Osteoblast (primary cell): ENCODE measurements at regions not wholly inside any gene's neighbourhood (a gene's known extent, or its start where the extent isn't known, plus 50 kb on each side); places are given as distances from the start of the nearest gene placed in this dataset.

Experiments used
- DNase-seq: peaks from one replicate; pipeline ENCODE4 v3.0.0; 2011; ENCODE audit warnings: low spot score, mixed read lengths; ENCODE audit not compliant: insufficient read length; ENCODE audit errors: missing footprints
- H2AFZ ChIP-seq: 2 replicates; pipeline ENCODE4 v1.6.0; 2011; ENCODE audit warnings: mild to moderate bottlenecking, low read length
- H3K27ac ChIP-seq: 2 replicates; pipeline ENCODE4 v1.5.1; 2011; ENCODE audit warnings: mild to moderate bottlenecking, low read depth, low read length, moderate library complexity
- H3K27me3 ChIP-seq: 2 replicates; pipeline ENCODE4 v1.6.0; 2012; ENCODE audit warnings: mild to moderate bottlenecking, control low read depth, inconsistent platforms, low read length, moderate library complexity; ENCODE audit not compliant: insufficient read depth
- H3K36me3 ChIP-seq: 2 replicates; pipeline ENCODE4 v1.5.1; 2011; ENCODE audit warnings: mild to moderate bottlenecking, low read length, control low read depth, moderate library complexity; ENCODE audit not compliant: insufficient read depth
- H3K4me1 ChIP-seq: 2 replicates; pipeline ENCODE4 v1.5.1; 2011; ENCODE audit warnings: mild to moderate bottlenecking, low read length, control low read depth, moderate library complexity; ENCODE audit not compliant: insufficient read depth
- H3K4me2 ChIP-seq: 2 replicates; pipeline ENCODE4 v1.6.0; 2011; ENCODE audit warnings: mild to moderate bottlenecking, low read length; ENCODE audit not compliant: insufficient read depth
- H3K4me3 ChIP-seq: fragments of 200-600 bp; sonication (generic); 3 replicates; pipeline ENCODE4 v1.5.1; 2012; ENCODE audit warnings: mild to moderate bottlenecking, low read length, inconsistent platforms; ENCODE audit not compliant: insufficient read depth
- H3K79me2 ChIP-seq: 2 replicates; pipeline ENCODE4 v1.6.0; 2012; ENCODE audit warnings: mild to moderate bottlenecking, low read length, control low read depth, inconsistent platforms; ENCODE audit not compliant: insufficient read depth
- H3K9me3 ChIP-seq: 2 replicates; pipeline ENCODE4 v1.5.1; 2011; ENCODE audit warnings: low read depth, low read length, control low read depth
- H4K20me1 ChIP-seq: 2 replicates; pipeline ENCODE4 v1.6.0; 2012; ENCODE audit warnings: mild to moderate bottlenecking, low read length, control low read depth; ENCODE audit not compliant: insufficient read depth
- CTCF ChIP-seq: IDR thresholded peaks from 2 replicates; pipeline ENCODE4 v1.5.1; 2011; ENCODE audit warnings: mild to moderate bottlenecking, low read depth, low read length, moderate library complexity; ENCODE audit errors: extremely low read depth

GRCh38 chr12:91422811-91423692 lies 240.4 kb upstream of the DCN start:
- H3K27ac ChIP-seq: no peak overlapping the region
- TF ChIP-seq CTCF: no peak
- H2AFZ ChIP-seq: no peak overlapping the region
- H3K36me3 ChIP-seq: no peaks in the 10 kb centered on the region
- no peak overlapping the region for H3K4me2 ChIP-seq
- H4K20me1 ChIP-seq: no peaks in the 10 kb centered on the region
- DNase-seq: no peak
- no peaks in the 10 kb centered on the region for H3K9me3 ChIP-seq
- H3K79me2 ChIP-seq: no peaks in the 10 kb centered on the region
- no peak overlapping the region for H3K4me3 ChIP-seq
- no peaks in the 10 kb centered on the region for H3K27me3 ChIP-seq
- no peaks in the 10 kb centered on the region for H3K4me1 ChIP-seq

- H2AFZ ChIP-seq: no peak overlapping the region
- no peaks in the 10 kb centered on the region for H3K4me1 ChIP-seq
- no peak overlapping the region for H3K4me2 ChIP-seq
- no peak for DNase-seq
- H3K36me3 ChIP-seq: no peaks in the 10 kb centered on the region
- no peaks in the 10 kb centered on the region for H3K9me3 ChIP-seq
- no peak overlapping the region for H3K4me3 ChIP-seq
- TF ChIP-seq CTCF: no peak
- no peaks in the 10 kb centered on the region for H3K27me3 ChIP-seq
- H3K27ac ChIP-seq: no peak overlapping the region
- H3K79me2 ChIP-seq: no peaks in the 10 kb centered on the region
- no peaks in the 10 kb centered on the region for H4K20me1 ChIP-seq
Observed at GRCh38 chr12:91422127-91422526, 239.5 kb upstream of the DCN start.

- Histone ChIP-seq H3K27ac (no peak overlapping the region), H3K27me3 (no peaks in the 10 kb centered on the region), H4K20me1 (no peaks in the 10 kb centered on the region), H2AFZ (no peak overlapping the region), H3K4me2 (no peak overlapping the region), H3K36me3 (no peaks in the 10 kb centered on the region), H3K79me2 (no peaks in the 10 kb centered on the region), H3K9me3 (no peaks in the 10 kb centered on the region), H3K4me3 (no peak overlapping the region), H3K4me1 (no peaks in the 10 kb centered on the region)
- TF ChIP-seq CTCF: no peak
- DNase-seq: no peak
Observed at GRCh38 chr12:91419809-91420208, 237.2 kb upstream of the DCN start.

- H3K4me2 ChIP-seq: no peak overlapping the region
- DNase-seq: no peak
- TF ChIP-seq CTCF: no peak
- H2AFZ ChIP-seq: no peak overlapping the region
- H3K4me1 ChIP-seq: no peaks in the 10 kb centered on the region
- H4K20me1 ChIP-seq: no peaks in the 10 kb centered on the region
- no peaks in the 10 kb centered on the region for H3K36me3 ChIP-seq
- no peaks in the 10 kb centered on the region for H3K27me3 ChIP-seq
- H3K27ac ChIP-seq: no peak overlapping the region
- no peaks in the 10 kb centered on the region for H3K79me2 ChIP-seq
- H3K4me3 ChIP-seq: no peak overlapping the region
- no peaks in the 10 kb centered on the region for H3K9me3 ChIP-seq
Observed at GRCh38 chr12:91418221-91419090, 235.8 kb upstream of the DCN start.
